A549 (cell line): ENCODE measurements at regions not wholly inside any gene's neighbourhood (a gene's known extent, or its start where the extent isn't known, plus 50 kb on each side); places are given as distances from the start of the nearest gene placed in this dataset.

ENCODE experiments used
- CEBPB ChIP-seq, 2 experiments: fragments of >200 bp in 1 of 2; sonication (Bioruptor Twin) in 1 of 2; formaldehyde crosslinking in 1 of 2; IDR thresholded peaks; 2 replicates each; pipeline ENCODE4 v1.6.1; 2012 to 2016
- ESRRA ChIP-seq: fragments of 150-350 bp; IDR thresholded peaks from 2 replicates; pipeline ENCODE4 v1.6.1; 2014; ENCODE audit warnings: mild to moderate bottlenecking, low read length, borderline replicate concordance
- HDAC2 ChIP-seq: fragments of 200-600 bp; sonication (generic); IDR thresholded peaks from 2 replicates; pipeline ENCODE4 v1.6.1; 2016
- NFE2L2 ChIP-seq: fragments of 150-350 bp; conservative IDR thresholded peaks from 2 replicates; pipeline ENCODE4 v1.6.1; 2014; ENCODE audit warnings: low read length
- NR3C1 ChIP-seq: fragments of >200 bp; sonication (Bioruptor Twin); formaldehyde crosslinking; IDR thresholded peaks from 3 replicates; pipeline ENCODE4 v1.6.1; 2017
- PHF8 ChIP-seq: fragments of 200-600 bp; sonication (generic); IDR thresholded peaks from 2 replicates; pipeline ENCODE4 v1.6.1; 2016; ENCODE audit warnings: low read depth, mild to moderate bottlenecking, antibody characterized with exemption, moderate library complexity, borderline replicate concordance
- POLR2A ChIP-seq: IDR thresholded peaks from 2 replicates; pipeline ENCODE4 v1.6.1; 2012; ENCODE audit warnings: mild to moderate bottlenecking, low read length
- RNF2 ChIP-seq: fragments of 200-600 bp; sonication (generic); IDR thresholded peaks from 2 replicates; pipeline ENCODE4 v1.6.1; 2016; ENCODE audit warnings: low read depth, mild to moderate bottlenecking, antibody characterized with exemption, moderate library complexity, borderline replicate concordance
- TF ChIP-seq, protein P1 (sequence below): fragments of >200 bp; sonication (Bioruptor Twin); formaldehyde crosslinking; IDR thresholded peaks from 3 replicates; pipeline ENCODE4 v1.5.1; 2016
- TF ChIP-seq, protein P2 (sequence below): IDR thresholded peaks from 2 replicates; pipeline ENCODE4 v1.6.1; 2012
- TF ChIP-seq, protein P3 (sequence below): fragments of >200 bp; sonication (Bioruptor Twin); formaldehyde crosslinking; IDR thresholded peaks from 2 replicates; pipeline ENCODE4 v1.6.1; 2016
- TF ChIP-seq, protein P4 (sequence below): fragments of 450-650 bp; IDR thresholded peaks from 2 replicates; pipeline ENCODE4 v1.6.1; 2014; ENCODE audit warnings: antibody characterized with exemption
- TF ChIP-seq, protein P5 (sequence below): IDR thresholded peaks from 2 replicates; pipeline ENCODE4 v1.6.1; 2012; ENCODE audit warnings: low read depth, borderline replicate concordance

DNA sequence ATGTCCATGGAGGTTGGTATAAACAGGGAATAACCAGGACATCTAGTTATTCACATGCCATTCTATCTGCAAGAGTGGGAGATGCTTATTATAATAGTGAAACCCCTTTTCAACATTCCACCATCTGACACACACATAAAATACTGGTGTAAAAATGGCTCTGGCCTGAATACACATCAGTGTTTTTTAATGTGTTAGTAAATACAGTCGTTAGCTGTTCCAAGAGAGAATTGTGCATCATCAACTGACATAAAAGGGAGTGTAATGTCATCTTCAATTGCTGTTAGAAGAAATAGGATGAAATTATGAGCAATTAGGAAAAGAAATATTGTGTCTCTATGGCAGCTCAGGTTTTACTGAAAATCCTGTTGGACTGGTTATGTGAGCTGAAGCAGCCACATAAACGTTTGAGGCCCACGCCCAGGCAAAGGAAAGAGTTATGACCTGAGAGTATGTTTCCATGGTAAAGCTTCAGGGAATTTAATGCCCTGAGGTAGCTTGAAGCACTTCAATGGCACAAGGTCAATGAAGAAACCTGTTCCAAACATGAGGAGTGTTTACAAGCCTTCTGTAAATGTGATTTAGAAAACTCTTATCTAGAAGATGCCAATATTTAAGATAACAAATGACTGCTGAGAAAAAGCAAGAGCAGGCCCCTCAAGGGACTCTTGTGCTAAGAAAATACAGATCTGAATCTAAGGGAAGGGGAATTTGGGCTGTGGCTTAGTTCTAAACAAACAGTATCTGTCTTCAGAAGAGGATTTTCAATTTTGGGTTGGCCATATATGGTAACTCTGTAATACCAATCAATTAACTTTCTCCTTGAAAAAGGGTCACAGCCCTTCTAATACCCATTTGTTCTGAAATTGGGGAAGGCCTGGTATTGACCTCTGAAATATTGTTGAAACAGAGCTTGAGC, 384.3 kb downstream of the SEC16B start:
- TF ChIP-seq, protein P1, sequence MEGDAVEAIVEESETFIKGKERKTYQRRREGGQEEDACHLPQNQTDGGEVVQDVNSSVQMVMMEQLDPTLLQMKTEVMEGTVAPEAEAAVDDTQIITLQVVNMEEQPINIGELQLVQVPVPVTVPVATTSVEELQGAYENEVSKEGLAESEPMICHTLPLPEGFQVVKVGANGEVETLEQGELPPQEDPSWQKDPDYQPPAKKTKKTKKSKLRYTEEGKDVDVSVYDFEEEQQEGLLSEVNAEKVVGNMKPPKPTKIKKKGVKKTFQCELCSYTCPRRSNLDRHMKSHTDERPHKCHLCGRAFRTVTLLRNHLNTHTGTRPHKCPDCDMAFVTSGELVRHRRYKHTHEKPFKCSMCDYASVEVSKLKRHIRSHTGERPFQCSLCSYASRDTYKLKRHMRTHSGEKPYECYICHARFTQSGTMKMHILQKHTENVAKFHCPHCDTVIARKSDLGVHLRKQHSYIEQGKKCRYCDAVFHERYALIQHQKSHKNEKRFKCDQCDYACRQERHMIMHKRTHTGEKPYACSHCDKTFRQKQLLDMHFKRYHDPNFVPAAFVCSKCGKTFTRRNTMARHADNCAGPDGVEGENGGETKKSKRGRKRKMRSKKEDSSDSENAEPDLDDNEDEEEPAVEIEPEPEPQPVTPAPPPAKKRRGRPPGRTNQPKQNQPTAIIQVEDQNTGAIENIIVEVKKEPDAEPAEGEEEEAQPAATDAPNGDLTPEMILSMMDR = no peak
- no peak for TF ChIP-seq POLR2A
- TF ChIP-seq RNF2 = no peak
- no peak for TF ChIP-seq NFE2L2
- no peak for TF ChIP-seq NR3C1
- TF ChIP-seq PHF8 = no peak
- TF ChIP-seq, protein P2, sequence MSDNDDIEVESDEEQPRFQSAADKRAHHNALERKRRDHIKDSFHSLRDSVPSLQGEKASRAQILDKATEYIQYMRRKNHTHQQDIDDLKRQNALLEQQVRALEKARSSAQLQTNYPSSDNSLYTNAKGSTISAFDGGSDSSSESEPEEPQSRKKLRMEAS = no peak
- TF ChIP-seq CEBPB (IDR thresholded peaks at IDR 0.05) = no peak
- TF ChIP-seq, protein P3, sequence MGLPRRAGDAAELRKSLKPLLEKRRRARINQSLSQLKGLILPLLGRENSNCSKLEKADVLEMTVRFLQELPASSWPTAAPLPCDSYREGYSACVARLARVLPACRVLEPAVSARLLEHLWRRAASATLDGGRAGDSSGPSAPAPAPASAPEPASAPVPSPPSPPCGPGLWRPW = no peak
- TF ChIP-seq, protein P4, sequence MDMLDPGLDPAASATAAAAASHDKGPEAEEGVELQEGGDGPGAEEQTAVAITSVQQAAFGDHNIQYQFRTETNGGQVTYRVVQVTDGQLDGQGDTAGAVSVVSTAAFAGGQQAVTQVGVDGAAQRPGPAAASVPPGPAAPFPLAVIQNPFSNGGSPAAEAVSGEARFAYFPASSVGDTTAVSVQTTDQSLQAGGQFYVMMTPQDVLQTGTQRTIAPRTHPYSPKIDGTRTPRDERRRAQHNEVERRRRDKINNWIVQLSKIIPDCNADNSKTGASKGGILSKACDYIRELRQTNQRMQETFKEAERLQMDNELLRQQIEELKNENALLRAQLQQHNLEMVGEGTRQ = no peak
- TF ChIP-seq, protein P5, sequence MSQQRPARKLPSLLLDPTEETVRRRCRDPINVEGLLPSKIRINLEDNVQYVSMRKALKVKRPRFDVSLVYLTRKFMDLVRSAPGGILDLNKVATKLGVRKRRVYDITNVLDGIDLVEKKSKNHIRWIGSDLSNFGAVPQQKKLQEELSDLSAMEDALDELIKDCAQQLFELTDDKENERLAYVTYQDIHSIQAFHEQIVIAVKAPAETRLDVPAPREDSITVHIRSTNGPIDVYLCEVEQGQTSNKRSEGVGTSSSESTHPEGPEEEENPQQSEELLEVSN = no peak
- no peak for TF ChIP-seq ESRRA
- no peak for TF ChIP-seq HDAC2
